ENCODE measurements at regions not wholly inside any gene's neighbourhood (a gene's known extent, or its start where the extent isn't known, plus 50 kb on each side); places are given as distances from the start of the nearest gene placed in this dataset.

GRCh38 chr2:234827096-234827860 lies 124.5 kb upstream of the SH3BP4 start:
- no peak for FAIRE-seq
- ChIA-PET POLR2A (no interaction called here), RAD21 (ENCODE audit: unreplicated experiment) (no interaction called here)

More at GRCh38 chr2:234827096-234827860, 124.5 kb upstream of the SH3BP4 start:
- Histone ChIP-seq H3K4me3 (no peak overlapping the region), H3K4me1 (ENCODE audit: control insufficient read depth, insufficient read depth, low read length) (no peaks in the 10 kb centered on the region), H3K27me3 (replicated peaks in 1 of 2; ENCODE audit: control insufficient read depth in 2 of 2, insufficient read depth in 2 of 2, low read length in 1 of 2) (no peaks in the 10 kb centered on the region), H2AFZ (ENCODE audit: control insufficient read depth, low read depth, low read length) (no peak overlapping the region), H3K79me2 (ENCODE audit: control insufficient read depth, insufficient read depth, low read length) (no peaks in the 10 kb centered on the region), H3K4me2 (ENCODE audit: control insufficient read depth, insufficient read depth) (no peak overlapping the region), H3K9ac (ENCODE audit: control insufficient read depth, insufficient read depth, low read length) (no peak overlapping the region), H4K20me1 (ENCODE audit: control insufficient read depth, insufficient read depth) (no peaks in the 10 kb centered on the region), H3K27ac (ENCODE audit: control insufficient read depth, insufficient read depth) (no peak overlapping the region), H3K36me3 (ENCODE audit: control insufficient read depth in 2 of 2, insufficient read depth in 2 of 2, low read length in 1 of 2) (no peaks in the 10 kb centered on the region), H3K9me3 (replicated peaks; ENCODE audit: control insufficient read depth, insufficient read depth, low read length) (no peaks in the 10 kb centered on the region)
- TF ChIP-seq ELK1 (IDR thresholded peaks at IDR 0.05; ENCODE audit: low read depth, low read length), result no peak
- no peak for TF ChIP-seq NR2C1 (IDR thresholded peaks at IDR 0.05)
- TF ChIP-seq PKNOX1 (IDR thresholded peaks at IDR 0.05), result no peak
- TF ChIP-seq MAX (IDR thresholded peaks at IDR 0.05; ENCODE audit: low read depth, low read length), result no peak
- WGBS (ENCODE audit: insufficient coverage, insufficient replicate concordance, low lambda C conversion rate, missing lambda C conversion rate), result 0% methylated on average over 2 of the region's 2 CpGs
- ChIA-PET CTCF (interaction anchor here (0.6 kb wide), 1 partner anchor 331 kb away, joined by 4 read pairs; no protein-coding TSS in a partner anchor), SMC1A (ENCODE audit: uncharacterized antibody, unreplicated experiment) (no interaction called here)
- DNase-seq (ENCODE audit: low read depth, low spot score) (no peak), ATAC-seq (no peak)
- in situ Hi-C loops (cut with MboI) (no loop called here), intact Hi-C loops (cut with micrococcal nuclease; ENCODE audit: unreplicated experiment) (no loop called here)
- no TSS peak for BruUV-seq (replicated peaks)
